Lung microvascular endothelial cell (primary cell): ENCODE measurements at regions not wholly inside any gene's neighbourhood (a gene's known extent, or its start where the extent isn't known, plus 50 kb on each side); places are given as distances from the start of the nearest gene placed in this dataset.

ENCODE experiments used
- DNase-seq, 2 donors: peaks; one replicate each; pipeline versions ENCODE4 v3.0.0 to v3.0.0-alpha.2; 2010; ENCODE audit warnings: low read depth in 2 of 2

GRCh38 chr6:102474041-102474807, 1080.7 kb downstream of the GRIK2 start:
- DNase-seq, result no peak

- no peak for DNase-seq
Observed at GRCh38 chr6:102458990-102459389, 1065.5 kb downstream of the GRIK2 start.

- no peak for DNase-seq
Observed at GRCh38 chr6:102438171-102438570, 1044.7 kb downstream of the GRIK2 start.

- no peak for DNase-seq
Observed at GRCh38 chr6:102417368-102417998, 1024.0 kb downstream of the GRIK2 start.

- DNase-seq, result no peak
Observed at GRCh38 chr6:102415891-102416290, 1022.4 kb downstream of the GRIK2 start.

DNA sequence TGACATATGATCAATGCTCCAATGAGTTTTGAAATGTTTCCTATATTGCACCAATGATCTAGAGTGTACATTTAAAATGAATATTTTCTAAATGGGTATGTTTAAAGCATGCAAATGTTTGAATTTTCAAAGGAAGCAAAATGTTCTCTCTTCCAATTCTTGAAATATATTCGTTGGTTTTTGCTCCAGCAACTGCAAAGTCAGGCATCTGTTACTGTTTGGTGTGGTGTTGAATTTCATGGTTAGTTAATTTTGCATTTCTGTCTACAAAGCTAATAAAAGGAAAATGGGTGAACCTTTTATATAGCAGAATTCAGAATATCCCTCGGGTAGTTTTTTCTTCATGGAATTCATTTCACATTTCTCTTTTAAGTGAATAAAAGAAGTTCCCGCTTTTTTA, 1018.3 kb downstream of the GRIK2 start:
- no peak for DNase-seq

- no peak for DNase-seq
Observed at GRCh38 chr6:102407886-102408741, 1014.6 kb downstream of the GRIK2 start.

- no peak for DNase-seq
Observed at GRCh38 chr6:102405860-102406259, 1012.4 kb downstream of the GRIK2 start.

DNA sequence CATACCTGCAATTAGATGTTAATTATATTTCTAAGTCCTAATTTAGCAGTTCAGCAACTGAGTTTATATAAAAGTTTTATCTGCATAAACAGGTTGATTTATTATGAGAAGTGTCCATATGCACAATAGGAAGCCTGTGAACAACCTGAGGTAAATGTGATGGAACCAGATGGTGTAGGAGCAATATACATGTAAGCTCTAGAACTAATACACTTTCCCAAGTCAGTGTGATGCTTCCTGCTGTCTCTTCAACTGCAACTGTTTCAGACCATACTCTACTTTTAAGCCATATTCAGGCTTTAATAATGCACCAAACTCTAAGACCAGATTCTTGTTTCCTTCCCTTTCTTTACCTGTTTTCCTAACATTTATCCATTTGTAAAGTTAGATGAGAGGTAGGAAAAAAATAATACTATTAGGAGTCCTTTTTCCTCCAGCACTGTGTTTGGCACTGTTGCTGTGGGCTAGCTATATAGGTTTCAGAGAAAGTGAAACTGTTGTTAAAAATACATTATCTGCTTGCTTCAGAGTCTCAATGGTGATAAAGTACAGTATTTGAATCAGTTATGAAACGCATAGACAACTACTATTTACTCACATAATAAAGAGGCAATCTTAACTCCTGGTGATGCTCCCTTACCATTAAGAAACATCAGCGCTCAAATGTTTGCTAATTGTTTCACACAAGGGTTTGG, 1009.3 kb downstream of the GRIK2 start:
- DNase-seq, result no peak

- DNase-seq, result no peak
Observed at GRCh38 chr6:102398788-102399390, 1005.4 kb downstream of the GRIK2 start.

- DNase-seq, result no peak
Observed at GRCh38 chr6:102390541-102390940, 997.0 kb downstream of the GRIK2 start.

DNA sequence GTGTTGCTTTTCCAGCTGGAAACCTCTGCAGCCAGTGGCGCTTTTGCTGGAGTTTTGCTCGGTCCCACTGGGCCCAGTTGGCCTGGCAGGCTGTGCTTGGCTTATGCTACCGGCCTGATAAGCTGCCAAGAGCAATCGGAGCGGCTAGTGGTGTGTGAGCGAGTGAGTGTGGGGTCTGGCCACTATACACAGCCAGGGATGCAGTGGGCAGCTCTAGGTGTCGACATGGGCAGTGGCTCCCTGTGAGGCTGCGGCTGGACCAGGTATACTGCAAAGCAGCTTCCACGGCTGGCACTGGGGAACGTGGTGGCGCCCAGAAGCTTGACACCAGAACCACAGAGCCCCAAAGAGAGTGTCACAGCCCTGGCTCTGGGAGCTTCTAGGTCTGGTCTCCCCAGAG, 996.5 kb downstream of the GRIK2 start:
- no peak for DNase-seq

DNA sequence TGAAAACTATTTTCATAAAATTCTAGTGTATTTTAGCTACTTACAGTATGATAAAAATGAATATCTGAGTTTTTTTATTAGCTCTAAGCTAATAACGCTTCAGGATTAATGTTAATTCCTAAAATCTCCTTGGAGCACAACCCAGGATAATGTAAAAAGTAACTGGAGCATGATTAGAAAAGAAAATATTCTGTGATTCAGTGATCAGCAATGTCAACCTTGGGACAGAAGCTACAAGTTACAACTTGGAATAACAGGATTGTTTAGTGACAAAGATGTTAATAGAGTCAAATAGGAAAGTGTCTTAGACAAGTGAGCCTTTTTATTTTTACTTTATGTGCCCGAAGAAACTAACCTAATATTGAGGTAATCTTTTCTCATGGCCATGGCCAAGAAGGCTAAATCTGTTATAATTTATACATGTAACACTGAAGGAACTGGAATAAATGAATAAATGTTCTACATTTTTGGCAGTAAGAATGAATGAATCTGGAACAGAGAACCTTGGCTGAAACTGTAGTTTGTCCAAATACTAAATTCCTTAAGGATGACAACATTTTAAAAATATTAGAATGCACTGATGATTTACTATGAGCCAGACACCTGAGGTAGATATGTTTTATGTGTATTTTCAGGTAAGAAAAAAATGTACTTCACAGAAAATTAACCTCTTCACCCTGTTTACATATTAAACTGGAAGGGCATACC, 994.0 kb downstream of the GRIK2 start:
- no peak for DNase-seq

GRCh38 chr6:102381203-102381602, 987.7 kb downstream of the GRIK2 start:
- no peak for DNase-seq

DNA sequence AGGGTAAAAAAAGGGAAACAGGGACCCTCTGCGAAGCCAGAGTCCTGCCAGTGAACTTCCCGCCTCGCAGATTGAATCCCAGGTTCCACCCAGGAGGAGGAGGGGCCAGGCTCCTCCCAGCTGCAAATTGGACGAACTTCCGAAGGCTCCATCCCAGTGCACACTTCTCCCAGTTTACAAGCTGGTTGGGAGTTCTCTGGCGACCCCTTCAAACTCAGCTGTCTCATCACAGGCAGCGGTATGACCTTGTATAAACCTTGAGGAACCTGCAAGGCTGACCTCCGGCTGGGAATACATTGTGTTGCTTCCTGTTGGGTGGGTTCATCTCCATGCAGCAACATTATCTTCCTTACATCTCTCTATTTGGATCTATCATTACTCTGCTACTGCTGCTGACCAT, 962.7 kb downstream of the GRIK2 start:
- DNase-seq, result no peak

DNA sequence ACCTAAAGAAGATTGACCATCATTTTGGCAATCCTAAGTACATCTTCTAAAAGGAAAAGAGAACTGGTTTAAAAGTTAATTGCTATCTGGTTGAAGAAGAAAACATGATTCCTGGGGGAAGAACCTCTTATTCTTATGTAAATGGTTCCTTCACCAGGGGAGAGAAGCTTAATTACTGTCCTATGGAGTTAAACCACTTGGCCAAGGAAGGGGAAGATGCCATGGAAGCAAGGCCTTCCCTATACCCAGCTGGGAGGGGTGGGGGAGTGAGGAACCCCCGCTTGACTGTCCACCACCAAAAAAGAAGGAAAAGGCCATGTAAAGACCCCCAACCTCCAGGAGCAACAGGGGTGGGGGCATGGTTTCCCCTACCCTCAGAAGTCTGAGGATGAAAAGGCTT, 962.1 kb downstream of the GRIK2 start:
- no peak for DNase-seq

GRCh38 chr6:102352552-102352951, 959.0 kb downstream of the GRIK2 start:
- no peak for DNase-seq

GRCh38 chr6:102344769-102345168, 951.3 kb downstream of the GRIK2 start:
- DNase-seq, result no peak

DNA sequence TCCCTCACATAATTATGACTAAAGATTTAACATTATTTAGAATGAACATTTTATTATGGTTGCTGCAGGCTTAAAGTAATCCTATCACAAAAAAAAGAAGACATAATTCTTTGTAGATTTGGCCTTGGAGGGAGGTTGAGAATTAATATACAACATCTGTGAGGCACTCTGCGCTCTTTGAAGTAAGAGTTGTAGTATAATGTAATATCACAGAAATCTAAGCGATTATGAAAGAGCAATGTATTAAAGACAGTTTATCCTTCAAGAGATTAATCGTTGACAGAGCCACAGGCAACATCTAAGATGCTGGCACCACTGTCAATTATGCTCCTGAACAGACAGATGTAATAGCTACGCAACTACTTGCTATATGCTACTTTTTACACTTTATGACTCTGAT, 946.8 kb downstream of the GRIK2 start:
- DNase-seq, result no peak

DNA sequence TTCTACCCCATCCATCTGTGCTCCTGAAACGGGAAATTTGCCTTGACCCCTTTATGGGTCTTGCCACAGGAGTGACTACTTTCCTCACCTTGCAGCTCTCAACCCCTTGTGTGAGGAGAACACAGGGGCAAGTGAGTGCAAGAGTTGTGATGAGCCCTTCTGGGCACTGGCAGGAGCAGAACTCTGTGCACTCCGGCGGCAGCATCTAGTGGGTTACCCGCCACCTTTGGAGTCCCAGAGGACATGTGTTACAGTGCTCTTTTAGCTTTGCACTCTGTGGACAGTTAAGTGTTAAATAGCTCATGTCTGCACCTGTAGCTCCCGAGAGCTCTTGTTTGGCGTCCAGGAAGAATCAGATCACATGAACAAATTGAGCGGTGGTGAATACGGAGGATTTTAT, 940.2 kb downstream of the GRIK2 start:
- no peak for DNase-seq
